DMS79 treated with DMSO at 0.1 percent for 48 hours (cell line): ENCODE measurements at regions not wholly inside any gene's neighbourhood (a gene's known extent, or its start where the extent isn't known, plus 50 kb on each side); places are given as distances from the start of the nearest gene placed in this dataset.

Experiments
- DNase-seq: peaks from one replicate; lab custom pipeline; 2025; lab: John Stamatoyannopoulos, UW

- no peak for DNase-seq
Observed at GRCh38 chr4:96543346-96543745, 703.5 kb downstream of the PDHA2 start.

GRCh38 chr4:96558466-96558865, 718.6 kb downstream of the PDHA2 start:
- DNase-seq, result no peak

GRCh38 chr4:96566755-96567154, 726.9 kb downstream of the PDHA2 start:
- DNase-seq, result no peak

GRCh38 chr4:96585304-96585703, 745.4 kb downstream of the PDHA2 start:
- DNase-seq, result no peak

- DNase-seq, result no peak
Observed at GRCh38 chr4:96593422-96593821, 753.5 kb downstream of the PDHA2 start.

- DNase-seq, result no peak
Observed at GRCh38 chr4:96598465-96598864, 758.6 kb downstream of the PDHA2 start.

- DNase-seq, result no peak
Observed at GRCh38 chr4:96599752-96600151, 759.9 kb downstream of the PDHA2 start.

- no peak for DNase-seq
Observed at GRCh38 chr4:96602661-96603060, 762.8 kb downstream of the PDHA2 start.

- no peak for DNase-seq
Observed at GRCh38 chr4:96603641-96604040, 763.7 kb downstream of the PDHA2 start.

- DNase-seq, result no peak
Observed at GRCh38 chr4:96606451-96606850, 766.6 kb downstream of the PDHA2 start.

- DNase-seq, result no peak
Observed at GRCh38 chr4:96626023-96626422, 786.1 kb downstream of the PDHA2 start.

- no peak for DNase-seq
Observed at GRCh38 chr4:96630839-96631238, 790.9 kb downstream of the PDHA2 start.

GRCh38 chr4:96637971-96638412, 798.1 kb downstream of the PDHA2 start:
- no peak for DNase-seq

- DNase-seq, result no peak
Observed at GRCh38 chr4:96639932-96640331, 800.0 kb downstream of the PDHA2 start.

GRCh38 chr4:96642490-96642889, 802.6 kb downstream of the PDHA2 start:
- no peak for DNase-seq

- DNase-seq, result no peak
Observed at GRCh38 chr4:96646146-96646545, 806.3 kb downstream of the PDHA2 start.

- DNase-seq, result no peak
Observed at GRCh38 chr4:96649536-96649935, 809.6 kb downstream of the PDHA2 start.

GRCh38 chr4:96652158-96652557, 812.3 kb downstream of the PDHA2 start:
- DNase-seq, result no peak

- no peak for DNase-seq
Observed at GRCh38 chr4:96652821-96653220, 812.9 kb downstream of the PDHA2 start.

GRCh38 chr4:96654045-96654444, 814.2 kb downstream of the PDHA2 start:
- DNase-seq, result no peak

GRCh38 chr4:96670381-96670780, 830.5 kb downstream of the PDHA2 start:
- no peak for DNase-seq

- DNase-seq, result no peak
Observed at GRCh38 chr4:96675416-96675815, 835.5 kb downstream of the PDHA2 start.

- no peak for DNase-seq
Observed at GRCh38 chr4:96675896-96676295, 836.0 kb downstream of the PDHA2 start.

GRCh38 chr4:96676754-96677435, 837.0 kb downstream of the PDHA2 start:
- no peak for DNase-seq
